DND-41 (cell line): ENCODE measurements at regions not wholly inside any gene's neighbourhood (a gene's known extent, or its start where the extent isn't known, plus 50 kb on each side); places are given as distances from the start of the nearest gene placed in this dataset.

Source experiments
- ATAC-seq: fragments of 200-7000 bp; cut with Tn5 transposase; 3 replicates; pipeline ENCODE4 v1.9.1; 2021; ENCODE audit warnings: low read depth; ENCODE audit not compliant: insufficient read depth
- DNase-seq: peaks from one replicate; pipeline ENCODE4 v3.0.0-alpha.2; 2020
- H2AFZ ChIP-seq: 2 replicates; pipeline ENCODE4 v1.6.0; 2012; ENCODE audit warnings: low read depth, low read length
- H3K27ac ChIP-seq: 2 replicates; pipeline ENCODE4 v1.5.1; 2012; ENCODE audit warnings: low read length, inconsistent platforms
- H3K27me3 ChIP-seq: fragments of 200-600 bp; sonication (generic); 2 replicates; pipeline ENCODE4 v1.6.0; 2012; ENCODE audit warnings: low read length, mild to moderate bottlenecking, inconsistent platforms; ENCODE audit not compliant: insufficient read depth, poor library complexity
- H3K36me3 ChIP-seq: 2 replicates; pipeline ENCODE4 v1.5.1; 2012; ENCODE audit warnings: low read length, inconsistent platforms; ENCODE audit not compliant: insufficient read depth
- H3K4me1 ChIP-seq: 2 replicates; pipeline ENCODE4 v1.5.1; 2012; ENCODE audit warnings: mild to moderate bottlenecking, low read length; ENCODE audit not compliant: insufficient read depth
- H3K4me2 ChIP-seq: 2 replicates; pipeline ENCODE4 v1.6.0; 2012; ENCODE audit warnings: mild to moderate bottlenecking, moderate library complexity, low read length, inconsistent platforms; ENCODE audit not compliant: insufficient read depth
- H3K4me3 ChIP-seq, 2 experiments: fragments of 200-600 bp in 1 of 2; shearing (Covaris generic) in 1 of 2; 2 replicates each; pipeline ENCODE4 v1.5.1; 2012 to 2016; ENCODE audit warnings: inconsistent platforms in 2 of 2, low read length in 2 of 2, mild to moderate bottlenecking in 2 of 2, low read depth in 1 of 2, moderate library complexity in 1 of 2
- H3K79me2 ChIP-seq: 2 replicates; pipeline ENCODE4 v1.6.0; 2012; ENCODE audit warnings: low read length, inconsistent platforms; ENCODE audit not compliant: insufficient read depth
- H3K9ac ChIP-seq: 2 replicates; pipeline ENCODE4 v1.6.0; 2012; ENCODE audit warnings: low read depth, mild to moderate bottlenecking, inconsistent platforms, low read length, moderate library complexity
- H3K9me3 ChIP-seq: 2 replicates; pipeline ENCODE4 v1.5.1; 2012; ENCODE audit warnings: low read length, moderate library complexity, mild to moderate bottlenecking, inconsistent platforms; ENCODE audit not compliant: insufficient read depth, severe bottlenecking
- H4K20me1 ChIP-seq: 2 replicates; pipeline ENCODE4 v1.6.0; 2012; ENCODE audit warnings: low read length; ENCODE audit not compliant: insufficient read depth
- EZH2 ChIP-seq: IDR thresholded peaks from 3 replicates; pipeline ENCODE4 v1.6.1; 2012; ENCODE audit warnings: borderline replicate concordance, low read depth, mild to moderate bottlenecking, moderate library complexity, low read length, inconsistent platforms; ENCODE audit not compliant: severe bottlenecking
- TF ChIP-seq, protein P1 (sequence below): IDR thresholded peaks from 2 replicates; pipeline ENCODE4 v1.5.1; 2012; ENCODE audit warnings: borderline replicate concordance, low read length, moderate library complexity, mild to moderate bottlenecking; ENCODE audit not compliant: poor library complexity, severe bottlenecking; ENCODE audit errors: extremely low read depth

DNA sequence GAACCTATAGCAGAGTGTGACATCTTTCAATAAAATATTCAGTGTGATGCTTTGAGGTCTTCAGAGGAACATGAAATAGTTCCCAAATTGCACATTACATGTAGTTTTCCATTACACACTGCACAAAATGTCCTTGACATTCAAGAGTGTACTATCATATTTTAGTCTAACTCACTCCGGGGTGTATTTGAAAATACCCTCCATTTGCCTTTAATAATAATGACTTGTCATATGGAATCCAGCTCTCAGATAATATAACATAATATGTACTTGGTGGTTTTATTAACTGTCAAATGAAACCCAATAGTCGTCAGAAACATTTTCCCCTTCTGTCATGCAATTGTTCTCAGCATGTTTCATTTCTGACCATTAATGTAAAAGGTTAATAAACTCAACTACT lies 176.7 kb upstream of the CDH19 start:
- Histone ChIP-seq H3K4me2 (no peak overlapping the region), H3K4me3 (no peak overlapping the region), H3K9me3 (no peaks in the 10 kb centered on the region), H2AFZ (no peak overlapping the region), H3K27ac (no peak overlapping the region), H3K36me3 (no peaks in the 10 kb centered on the region), H3K4me1 (no peaks in the 10 kb centered on the region), H3K79me2 (no peaks in the 10 kb centered on the region), H3K9ac (no peak overlapping the region), H3K27me3 (no peaks in the 10 kb centered on the region), H4K20me1 (no peaks in the 10 kb centered on the region)
- no peak for DNase-seq
- no peak for TF ChIP-seq EZH2
- TF ChIP-seq, protein P1, sequence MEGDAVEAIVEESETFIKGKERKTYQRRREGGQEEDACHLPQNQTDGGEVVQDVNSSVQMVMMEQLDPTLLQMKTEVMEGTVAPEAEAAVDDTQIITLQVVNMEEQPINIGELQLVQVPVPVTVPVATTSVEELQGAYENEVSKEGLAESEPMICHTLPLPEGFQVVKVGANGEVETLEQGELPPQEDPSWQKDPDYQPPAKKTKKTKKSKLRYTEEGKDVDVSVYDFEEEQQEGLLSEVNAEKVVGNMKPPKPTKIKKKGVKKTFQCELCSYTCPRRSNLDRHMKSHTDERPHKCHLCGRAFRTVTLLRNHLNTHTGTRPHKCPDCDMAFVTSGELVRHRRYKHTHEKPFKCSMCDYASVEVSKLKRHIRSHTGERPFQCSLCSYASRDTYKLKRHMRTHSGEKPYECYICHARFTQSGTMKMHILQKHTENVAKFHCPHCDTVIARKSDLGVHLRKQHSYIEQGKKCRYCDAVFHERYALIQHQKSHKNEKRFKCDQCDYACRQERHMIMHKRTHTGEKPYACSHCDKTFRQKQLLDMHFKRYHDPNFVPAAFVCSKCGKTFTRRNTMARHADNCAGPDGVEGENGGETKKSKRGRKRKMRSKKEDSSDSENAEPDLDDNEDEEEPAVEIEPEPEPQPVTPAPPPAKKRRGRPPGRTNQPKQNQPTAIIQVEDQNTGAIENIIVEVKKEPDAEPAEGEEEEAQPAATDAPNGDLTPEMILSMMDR = no peak
- no peak for ATAC-seq

DNA sequence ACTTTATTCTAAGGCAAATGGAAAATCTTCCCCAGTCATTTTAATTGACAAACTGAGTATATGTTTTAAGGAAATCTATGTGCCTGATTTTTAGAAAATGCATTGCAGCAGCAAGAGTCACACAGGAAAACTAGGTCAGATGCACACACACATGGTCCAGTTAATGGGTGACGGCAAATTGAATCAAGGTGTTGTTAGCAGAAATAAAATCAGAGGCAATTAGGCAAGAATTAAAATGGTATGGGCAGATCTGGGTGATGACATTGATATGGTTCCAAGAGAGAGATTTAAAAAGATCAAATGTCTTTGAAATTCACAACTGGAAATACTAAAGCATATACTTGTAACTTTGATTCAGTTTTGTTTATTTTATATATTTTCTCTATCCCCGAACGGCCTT lies 174.2 kb upstream of the CDH19 start:
- Histone ChIP-seq H3K4me1 (no peaks in the 10 kb centered on the region), H2AFZ (no peak overlapping the region), H3K4me2 (no peak overlapping the region), H4K20me1 (no peaks in the 10 kb centered on the region), H3K27me3 (no peaks in the 10 kb centered on the region), H3K27ac (no peak overlapping the region), H3K79me2 (no peaks in the 10 kb centered on the region), H3K4me3 (no peak overlapping the region), H3K36me3 (no peaks in the 10 kb centered on the region), H3K9me3 (no peaks in the 10 kb centered on the region), H3K9ac (no peak overlapping the region)
- no peak for ATAC-seq
- no peak for DNase-seq
- TF ChIP-seq, protein P1 = no peak
- TF ChIP-seq EZH2 = no peak

DNA sequence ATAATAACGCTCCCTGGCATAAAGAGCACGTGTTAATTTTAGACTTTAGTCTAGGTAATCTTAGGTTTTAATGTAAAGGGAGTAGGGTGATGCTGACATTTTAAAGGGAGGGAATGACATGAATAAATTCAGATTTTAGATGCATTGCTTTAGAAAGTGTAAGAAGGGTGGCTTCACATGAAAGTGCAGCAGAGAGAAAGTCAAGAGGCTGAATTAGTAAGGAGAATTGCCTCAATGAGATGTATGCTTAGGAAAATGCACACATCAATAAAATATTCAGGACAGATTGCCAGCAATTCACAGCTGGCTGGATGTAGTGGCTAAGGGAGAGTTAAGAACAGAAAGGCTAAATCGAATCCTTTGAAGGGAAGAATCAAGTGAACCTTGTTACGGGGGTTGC lies 165.5 kb upstream of the CDH19 start:
- ATAC-seq = no peak
- Histone ChIP-seq H3K79me2 (no peaks in the 10 kb centered on the region), H3K9ac (no peak overlapping the region), H3K36me3 (no peaks in the 10 kb centered on the region), H3K4me1 (no peaks in the 10 kb centered on the region), H4K20me1 (no peaks in the 10 kb centered on the region), H3K9me3 (no peaks in the 10 kb centered on the region), H3K4me3 (no peak overlapping the region), H3K27ac (no peak overlapping the region), H2AFZ (no peak overlapping the region), H3K4me2 (no peak overlapping the region), H3K27me3 (no peaks in the 10 kb centered on the region)
- no peak for TF ChIP-seq EZH2
- TF ChIP-seq, protein P1 = no peak
- DNase-seq = no peak

DNA sequence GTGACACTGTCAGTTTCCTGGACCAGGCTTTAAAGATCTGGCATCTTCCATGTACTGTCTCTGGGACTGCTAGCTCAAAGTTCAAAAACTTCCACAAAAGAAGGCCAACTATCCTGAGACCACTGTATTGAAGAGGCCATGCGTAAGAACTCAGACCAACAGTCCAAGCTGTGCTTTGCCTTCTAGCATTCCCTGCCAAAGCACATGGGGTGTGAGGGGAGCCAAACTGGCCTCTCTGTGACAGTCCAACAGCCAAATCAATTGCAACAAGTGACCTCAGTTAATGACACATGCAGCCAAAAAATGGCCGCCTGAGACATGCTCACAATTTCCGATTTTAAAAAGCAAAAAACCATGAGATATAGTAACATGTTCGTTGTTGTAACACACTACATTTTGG lies 160.3 kb upstream of the CDH19 start:
- TF ChIP-seq EZH2 = no peak
- TF ChIP-seq, protein P1 = no peak
- Histone ChIP-seq H3K9me3 (no peaks in the 10 kb centered on the region), H3K4me1 (no peaks in the 10 kb centered on the region), H2AFZ (no peak overlapping the region), H4K20me1 (no peaks in the 10 kb centered on the region), H3K9ac (no peak overlapping the region), H3K27me3 (no peaks in the 10 kb centered on the region), H3K27ac (no peak overlapping the region), H3K79me2 (no peaks in the 10 kb centered on the region), H3K4me3 (no peak overlapping the region), H3K4me2 (no peak overlapping the region), H3K36me3 (no peaks in the 10 kb centered on the region)
- ATAC-seq (no peak), DNase-seq (no peak)
